HG03108 (cell line): ENCODE measurements at regions not wholly inside any gene's neighbourhood (a gene's known extent, or its start where the extent isn't known, plus 50 kb on each side); places are given as distances from the start of the nearest gene placed in this dataset.

Experiments used
- ATAC-seq: cut with Tn5 transposase; IDR thresholded peaks from one replicate; pipeline ENCODE4 v1.9.1; 2021; ENCODE audit warnings: moderate library complexity; ENCODE audit not compliant: unreplicated experiment

DNA sequence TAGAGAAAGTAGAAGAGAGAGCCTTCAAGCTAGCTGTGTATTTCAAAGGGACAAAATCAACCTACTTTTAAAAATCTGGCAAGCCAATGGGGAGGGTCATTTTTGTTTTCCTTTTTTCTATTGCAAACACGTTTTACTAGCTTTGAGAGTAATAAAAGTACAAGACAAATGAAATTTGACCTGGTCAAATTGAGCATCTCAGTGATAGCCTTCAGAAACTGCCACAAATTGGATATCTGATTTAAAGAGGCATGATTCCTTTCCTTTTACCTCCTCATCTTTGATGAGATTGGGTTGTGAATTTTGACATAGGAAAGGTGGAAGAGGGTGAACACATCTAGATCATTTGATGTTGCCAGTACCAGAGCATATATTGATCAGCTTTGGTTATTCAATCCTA lies 53.6 kb upstream of the RBMS3 start:
- ATAC-seq = no peak
